ENCODE measurements at regions not wholly inside any gene's neighbourhood (a gene's known extent, or its start where the extent isn't known, plus 50 kb on each side); places are given as distances from the start of the nearest gene placed in this dataset.

GRCh38 chr12:91990525-91990924, 155.1 kb downstream of the BTG1 start:
- Histone ChIP-seq H3K27ac (no peak overlapping the region), H3K4me1 (ENCODE audit: low read depth, poor library complexity, severe bottlenecking) (no peaks in the 10 kb centered on the region)

GRCh38 chr12:91989143-91989542, 156.5 kb downstream of the BTG1 start:
- Histone ChIP-seq H3K4me2 (no peak overlapping the region), H3K79me2 (ENCODE audit: insufficient read depth, low read depth) (no peaks in the 10 kb centered on the region), H3K27ac (no peak overlapping the region), H2AFZ (ENCODE audit: low read depth) (no peak overlapping the region), H3K36me3 (ENCODE audit: insufficient read depth) (no peaks in the 10 kb centered on the region), H3K27me3 (ENCODE audit: insufficient read depth, low read depth) (no peaks in the 10 kb centered on the region), H4K20me1 (ENCODE audit: insufficient read depth) (no peaks in the 10 kb centered on the region), H3K9ac (no peak overlapping the region), H3K4me3 (IDR thresholded peaks at IDR 0.05; ENCODE audit: insufficient read depth, low read depth, low read length) (no peak overlapping the region), H3K4me1 (ENCODE audit: low read depth, poor library complexity, severe bottlenecking) (no peaks in the 10 kb centered on the region)
- no peak for TF ChIP-seq CTCF (conservative IDR thresholded peaks at IDR 0.05; ENCODE audit: low read depth, low read length)

More at GRCh38 chr12:91990525-91990924, 155.1 kb downstream of the BTG1 start:
- no peak overlapping the region for H3K9ac ChIP-seq
- no peak overlapping the region for H3K4me3 ChIP-seq (IDR thresholded peaks at IDR 0.05; ENCODE audit: insufficient read depth, low read depth, low read length)
- H2AFZ ChIP-seq (ENCODE audit: low read depth), result no peak overlapping the region
- H4K20me1 ChIP-seq (ENCODE audit: insufficient read depth), result no peaks in the 10 kb centered on the region
- H3K79me2 ChIP-seq (ENCODE audit: insufficient read depth, low read depth), result no peaks in the 10 kb centered on the region
- H3K36me3 ChIP-seq (ENCODE audit: insufficient read depth), result no peaks in the 10 kb centered on the region
- no peak overlapping the region for H3K4me2 ChIP-seq
- no peak for TF ChIP-seq CTCF (conservative IDR thresholded peaks at IDR 0.05; ENCODE audit: low read depth, low read length)
- H3K27me3 ChIP-seq (ENCODE audit: insufficient read depth, low read depth), result no peaks in the 10 kb centered on the region

- Histone ChIP-seq H3K4me2 (no peak overlapping the region), H2AFZ (ENCODE audit: low read depth) (no peak overlapping the region), H3K27me3 (ENCODE audit: insufficient read depth, low read depth) (no peaks in the 10 kb centered on the region), H4K20me1 (ENCODE audit: insufficient read depth) (no peaks in the 10 kb centered on the region), H3K4me1 (ENCODE audit: low read depth, poor library complexity, severe bottlenecking) (no peaks in the 10 kb centered on the region), H3K79me2 (ENCODE audit: insufficient read depth, low read depth) (no peaks in the 10 kb centered on the region), H3K27ac (no peak overlapping the region), H3K9ac (no peak overlapping the region), H3K36me3 (ENCODE audit: insufficient read depth) (no peaks in the 10 kb centered on the region), H3K4me3 (IDR thresholded peaks at IDR 0.05; ENCODE audit: insufficient read depth, low read depth, low read length) (no peak overlapping the region)
- no peak for TF ChIP-seq CTCF (conservative IDR thresholded peaks at IDR 0.05; ENCODE audit: low read depth, low read length)
Observed at GRCh38 chr12:91988086-91988923, 157.3 kb downstream of the BTG1 start.

- Histone ChIP-seq H3K79me2 (ENCODE audit: insufficient read depth, low read depth) (no peaks in the 10 kb centered on the region), H3K27ac (no peak overlapping the region), H4K20me1 (ENCODE audit: insufficient read depth) (no peaks in the 10 kb centered on the region), H3K36me3 (ENCODE audit: insufficient read depth) (no peaks in the 10 kb centered on the region), H3K4me1 (ENCODE audit: low read depth, poor library complexity, severe bottlenecking) (no peaks in the 10 kb centered on the region), H3K4me3 (IDR thresholded peaks at IDR 0.05; ENCODE audit: insufficient read depth, low read depth, low read length) (no peak overlapping the region), H3K9ac (no peak overlapping the region), H3K4me2 (no peak overlapping the region), H3K27me3 (ENCODE audit: insufficient read depth, low read depth) (no peaks in the 10 kb centered on the region), H2AFZ (ENCODE audit: low read depth) (no peak overlapping the region)
- TF ChIP-seq CTCF (conservative IDR thresholded peaks at IDR 0.05; ENCODE audit: low read depth, low read length), result no peak
Observed at GRCh38 chr12:91986084-91986483, 159.6 kb downstream of the BTG1 start.

Measured in KMS-11 (cell line).